Endothelial cell of umbilical vein (primary cell): ENCODE measurements at regions not wholly inside any gene's neighbourhood (a gene's known extent, or its start where the extent isn't known, plus 50 kb on each side); places are given as distances from the start of the nearest gene placed in this dataset.

Source experiments
- BruUV-seq: library from RNA; stranded (reverse); fragments of 400-500 nt; replicated peaks from 2 replicates; lab custom pipeline; 2021; lab: Mats Ljungman, UMichigan
- CTCF ChIA-PET: fragments of 300-600, 350-600 bp; sonication (Branson Sonifier 250); formaldehyde crosslinking; loops from one replicate; lab custom pipeline; 2021; ENCODE audit warnings: antibody characterized with exemption, inconsistent platforms; lab: Charles Lee
- POLR2A ChIA-PET: fragments of 300-600, 350-600 bp; sonication (Branson Sonifier 250); formaldehyde crosslinking; loops from one replicate; lab custom pipeline; 2021; ENCODE audit warnings: antibody characterized with exemption, inconsistent platforms; lab: Charles Lee
- DNase-seq: peaks from one replicate; pipeline ENCODE4 v3.0.0-alpha.2; 2011; ENCODE audit warnings: low read depth, low spot score
- FAIRE-seq: peaks from 2 replicates; lab custom pipeline; 2011; peaks lifted over from hg19 to GRCh38; lab: Jason Lieb, UNC
- H2AFZ ChIP-seq: 2 replicates; pipeline ENCODE4 v1.6.0; 2012; ENCODE audit warnings: low read depth, low read length, control low read depth, inconsistent platforms
- H3K27ac ChIP-seq: 2 replicates; pipeline ENCODE4 v1.5.1; 2011; ENCODE audit warnings: low read depth, mild to moderate bottlenecking, control low read depth, low read length, moderate library complexity; ENCODE audit not compliant: insufficient read depth
- H3K27me3 ChIP-seq, 2 experiments: 2 replicates each; pipeline versions ENCODE4 v1.6.0 to v1.6.1; 2011; ENCODE audit warnings: low read length in 2 of 2, mixed read lengths in 1 of 2; ENCODE audit not compliant: control insufficient read depth in 2 of 2, insufficient read depth in 2 of 2
- H3K36me3 ChIP-seq, 2 experiments: 2 replicates in 1 of 2; 3 replicates in 1 of 2; pipeline ENCODE4 v1.5.1; 2011; ENCODE audit warnings: low read length in 2 of 2, mild to moderate bottlenecking in 1 of 2, moderate library complexity in 1 of 2; ENCODE audit not compliant: control insufficient read depth in 2 of 2, insufficient read depth in 2 of 2; ENCODE audit errors: extremely low read depth in 1 of 2
- H3K4me1 ChIP-seq: 3 replicates; pipeline ENCODE4 v1.5.1; 2011; ENCODE audit warnings: mild to moderate bottlenecking, low read length; ENCODE audit not compliant: control insufficient read depth, insufficient read depth; ENCODE audit errors: extremely low read depth
- H3K4me2 ChIP-seq: 2 replicates; pipeline ENCODE4 v1.6.1; 2011; ENCODE audit warnings: low read length, control low read depth, mixed read lengths; ENCODE audit not compliant: insufficient read depth
- H3K4me3 ChIP-seq, 3 experiments: fragments of 200-600 bp in 1 of 3; sonication (generic), shearing (Covaris generic) in 1 of 3; replicated peaks in 1 of 3; 2 replicates each; pipeline ENCODE4 v1.5.1; 2011 to 2016; ENCODE audit warnings: control low read depth in 3 of 3, low read length in 3 of 3, mild to moderate bottlenecking in 2 of 3, inconsistent platforms in 1 of 3, low read depth in 1 of 3, moderate library complexity in 1 of 3; ENCODE audit not compliant: insufficient read depth in 1 of 3
- H3K79me2 ChIP-seq: 2 replicates; pipeline ENCODE4 v1.6.0; 2012; ENCODE audit warnings: low read length, inconsistent platforms; ENCODE audit not compliant: control insufficient read depth, insufficient read depth
- H3K9ac ChIP-seq: replicated peaks from 2 replicates; pipeline ENCODE3; 2011; ENCODE audit warnings: low read length, control low read depth; ENCODE audit not compliant: insufficient read depth; ENCODE audit errors: extremely low read depth
- H3K9me1 ChIP-seq: replicated peaks from 3 replicates; pipeline ENCODE4 v1.6.0; 2011; ENCODE audit warnings: mild to moderate bottlenecking, low read length; ENCODE audit not compliant: control insufficient read depth, insufficient read depth; ENCODE audit errors: extremely low read depth
- H3K9me3 ChIP-seq: replicated peaks from 2 replicates; pipeline ENCODE4 v1.5.1; 2012; ENCODE audit warnings: low read length, inconsistent platforms; ENCODE audit not compliant: control insufficient read depth, insufficient read depth
- H4K20me1 ChIP-seq: replicated peaks from 2 replicates; pipeline ENCODE3; 2011; ENCODE audit warnings: mild to moderate bottlenecking, low read length; ENCODE audit not compliant: control insufficient read depth, insufficient read depth; ENCODE audit errors: extremely low read depth
- CTCF ChIP-seq, 2 donors: IDR thresholded peaks; 1 replicate in 1 of 2; 2 replicates in 1 of 2; pipeline ENCODE4 v1.5.1; 2011; ENCODE audit warnings: low read length in 2 of 2, mild to moderate bottlenecking in 2 of 2, moderate library complexity in 2 of 2, control low read depth in 1 of 2, inconsistent platforms in 1 of 2, low read depth in 1 of 2; ENCODE audit not compliant: insufficient read depth in 1 of 2; ENCODE audit errors: extremely low read depth in 1 of 2
- EZH2 ChIP-seq: IDR thresholded peaks from 2 replicates; pipeline ENCODE4 v1.6.1; 2012; ENCODE audit warnings: borderline replicate concordance, low read depth, mild to moderate bottlenecking, moderate library complexity, low read length, inconsistent platforms; ENCODE audit not compliant: severe bottlenecking
- FOS ChIP-seq: IDR thresholded peaks from 2 replicates; pipeline ENCODE4 v1.6.1; 2011; ENCODE audit warnings: mild to moderate bottlenecking, low read length, moderate library complexity, borderline replicate concordance; ENCODE audit not compliant: insufficient read depth
- GATA2 ChIP-seq: IDR thresholded peaks from 2 replicates; pipeline ENCODE4 v1.7.0; 2011; ENCODE audit warnings: low read depth, mild to moderate bottlenecking, moderate library complexity, mixed read lengths, low read length; ENCODE audit not compliant: insufficient read length, insufficient read depth
- JUN ChIP-seq: IDR thresholded peaks from 2 replicates; pipeline ENCODE4 v1.6.1; 2011; ENCODE audit warnings: borderline replicate concordance, low read depth; ENCODE audit not compliant: insufficient read length, insufficient read depth
- MAX ChIP-seq: IDR thresholded peaks from 2 replicates; pipeline ENCODE4 v1.6.1; 2011; ENCODE audit not compliant: insufficient read depth, insufficient read length
- MYC ChIP-seq: IDR thresholded peaks from one replicate; pipeline ENCODE4 v1.6.1; 2011; ENCODE audit warnings: mild to moderate bottlenecking, low read depth, low read length
- POLR2A ChIP-seq: IDR thresholded peaks from 2 replicates; pipeline ENCODE4 v1.6.1; 2012; ENCODE audit warnings: low read depth, mild to moderate bottlenecking, control low read depth, low read length
- POLR2AphosphoS5 ChIP-seq: IDR thresholded peaks from 2 replicates; pipeline ENCODE4 v1.6.1; 2012; ENCODE audit warnings: low read depth, mild to moderate bottlenecking, control low read depth, low read length, moderate library complexity; ENCODE audit not compliant: insufficient read depth
- dilution Hi-C: fragments of 300-500 bp; cut with MboI; formaldehyde crosslinking; loops from one replicate; pipeline ENCODE4 v1.15.0; 2019; ENCODE audit warnings: low sequenced_read_pairs; ENCODE audit not compliant: extremely low pct_ligation_motif_present
- intact Hi-C: fragments of 100-400 bp; cut with micrococcal nuclease; formaldehyde crosslinking; loops from one replicate; pipeline ENCODE4 v1.10.0; 2022

- no peaks in the 10 kb centered on the region for H3K79me2 ChIP-seq
- H2AFZ ChIP-seq: no peak overlapping the region
- no peak overlapping the region for H3K27ac ChIP-seq
- no peak overlapping the region for H3K4me2 ChIP-seq
- ChIA-PET CTCF (no interaction called here), POLR2A (no interaction called here)
- no peak overlapping the region for H3K9ac ChIP-seq
- H3K4me1 ChIP-seq: no peaks in the 10 kb centered on the region
- DNase-seq: no peak
- no peaks in the 10 kb centered on the region for H3K36me3 ChIP-seq
- H4K20me1 ChIP-seq: no peaks in the 10 kb centered on the region
- intact Hi-C loops (no loop called here), dilution Hi-C loops (no loop called here)
- no peaks in the 10 kb centered on the region for H3K27me3 ChIP-seq
- no peaks in the 10 kb centered on the region for H3K9me1 ChIP-seq
- H3K9me3 ChIP-seq: peaks cover 5% of the 10 kb centered on the region
- FAIRE-seq: no peak
- no TSS peak for BruUV-seq
- H3K4me3 ChIP-seq: no peak overlapping the region
- TF ChIP-seq FOS: no peak
- no peak for TF ChIP-seq POLR2A
- no peak for TF ChIP-seq JUN
- no peak for TF ChIP-seq MAX
- TF ChIP-seq CTCF (IDR thresholded peaks at IDR 0.05; ENCODE audit: extremely low read depth in 1 of 2, insufficient read depth in 1 of 2, low read depth in 1 of 2, low read length in 2 of 2): no peak
- TF ChIP-seq GATA2: no peak
- TF ChIP-seq EZH2: no peak
- TF ChIP-seq POLR2AphosphoS5: no peak
- TF ChIP-seq MYC: no peak
These were observed 280.1 kb upstream of the SALL3 start for GRCh38 chr18:78699499-78699898.
